T-helper 2 cell treated with Interferon-gamma antibody and Interleukin-4, amounts not matched to agents 5 μg/mL and 100 μg/mL, for 36 hours (primary cell): ENCODE measurements at regions not wholly inside any gene's neighbourhood (a gene's known extent, or its start where the extent isn't known, plus 50 kb on each side); places are given as distances from the start of the nearest gene placed in this dataset.

ENCODE experiments used
- DNase-seq: peaks from one replicate; pipeline ENCODE4 v3.0.0; 2021; ENCODE audit warnings: low spot score
- H3K27ac Mint-ChIP-seq: one replicate; pipeline ENCODE4 v1.8.0; 2021; ENCODE audit warnings: mild to moderate bottlenecking, mixed read lengths
- H3K27me3 Mint-ChIP-seq: one replicate; pipeline ENCODE4 v1.8.0; 2021; ENCODE audit warnings: low read depth, mixed read lengths
- H3K36me3 Mint-ChIP-seq: one replicate; pipeline ENCODE4 v1.8.0; 2021; ENCODE audit warnings: low read depth, mixed read lengths
- H3K4me1 Mint-ChIP-seq: one replicate; pipeline ENCODE4 v1.8.0; 2021; ENCODE audit warnings: low read depth, mixed read lengths
- H3K4me3 Mint-ChIP-seq: one replicate; pipeline ENCODE4 v1.8.0; 2022; ENCODE audit warnings: mild to moderate bottlenecking, moderate library complexity, mixed read lengths
- H3K9me3 Mint-ChIP-seq: one replicate; pipeline ENCODE4 v1.8.0; 2021; ENCODE audit warnings: mixed read lengths

DNA sequence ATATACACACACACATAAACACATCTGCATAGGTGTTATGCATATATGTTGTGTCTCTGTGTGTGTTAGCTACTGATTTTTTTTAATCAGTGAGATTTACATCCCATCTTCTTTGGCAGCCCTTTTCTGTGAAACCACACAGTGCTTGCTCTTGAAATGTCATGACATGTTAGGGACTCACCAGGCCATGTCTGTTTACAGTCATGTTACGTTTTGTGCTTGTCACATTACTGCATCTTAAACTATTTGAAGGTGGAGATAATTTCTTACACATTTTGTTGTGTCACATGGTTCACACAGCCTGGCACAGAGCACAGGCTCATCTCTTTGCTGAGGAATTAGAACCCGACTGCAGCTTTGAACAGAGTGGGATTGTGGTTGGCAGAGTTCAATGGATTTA lies 364.4 kb upstream of the RIOK2 start:
- H3K4me3 Mint-ChIP-seq = no peak overlapping the region
- DNase-seq = no peak
- peaks cover 2% of the 10 kb centered on the region for H3K27me3 Mint-ChIP-seq
- peaks cover 7% of the 10 kb centered on the region for H3K9me3 Mint-ChIP-seq
- peaks cover 25% of the 10 kb centered on the region for H3K4me1 Mint-ChIP-seq
- no peak overlapping the region for H3K27ac Mint-ChIP-seq
- peaks cover 2% of the 10 kb centered on the region for H3K36me3 Mint-ChIP-seq

DNA sequence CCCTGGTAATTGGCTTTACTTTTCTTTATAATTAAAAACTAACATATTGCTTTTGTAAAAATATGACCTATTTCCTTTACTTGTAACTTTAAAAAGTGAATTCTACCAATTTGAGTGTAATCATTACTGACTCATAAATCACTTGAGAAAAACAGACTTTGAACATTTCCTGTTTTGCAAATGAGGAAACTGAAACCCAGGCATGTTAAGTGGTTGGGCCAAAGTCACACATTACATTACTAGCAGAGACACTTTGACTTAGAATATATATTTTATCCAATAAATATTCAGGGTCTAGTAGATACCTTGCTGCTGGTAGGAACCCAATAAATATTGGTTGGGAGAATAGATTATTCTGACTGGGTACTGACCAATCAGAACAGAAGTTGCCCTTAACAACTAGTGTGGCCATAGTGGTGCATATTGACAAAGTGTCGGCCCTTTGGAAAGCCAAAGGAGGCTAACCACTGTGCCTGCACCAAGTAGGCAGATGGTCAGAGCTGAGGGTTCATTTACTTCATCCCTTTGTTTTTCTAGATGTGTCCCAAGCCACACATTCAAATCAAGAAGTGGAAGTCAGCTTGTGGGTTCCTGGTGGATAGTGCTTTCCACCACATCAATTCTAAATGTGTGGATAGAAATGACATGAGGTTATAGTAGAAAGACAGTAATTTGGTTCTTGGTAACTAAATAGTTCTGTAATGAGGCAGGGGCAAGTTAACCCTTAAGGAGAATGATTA lies 365.1 kb upstream of the RIOK2 start:
- DNase-seq = peak; percentile 11
- Mint-ChIP-seq H3K9me3 (peaks cover 7% of the 10 kb centered on the region), H3K36me3 (peaks cover 2% of the 10 kb centered on the region), H3K4me3 (no peak overlapping the region), H3K27ac (peak overlapping the region; percentile 24), H3K4me1 (peaks cover 25% of the 10 kb centered on the region), H3K27me3 (peaks cover 2% of the 10 kb centered on the region)

DNA sequence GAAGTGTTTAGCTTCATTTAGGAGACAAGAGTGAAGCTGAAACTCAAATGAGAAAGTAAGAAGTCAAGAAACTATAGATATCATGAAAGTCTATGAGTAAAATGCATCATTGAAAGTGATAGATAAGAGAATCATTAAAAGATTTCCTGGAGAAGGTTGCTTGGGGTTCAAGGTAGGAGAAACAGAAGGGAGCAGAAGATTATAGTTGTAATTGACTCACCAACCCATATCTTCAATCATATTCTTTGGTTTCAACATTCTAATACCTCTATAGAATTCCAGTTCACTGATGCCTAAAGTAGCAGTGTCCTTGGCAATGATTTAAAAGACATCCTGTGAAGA lies 365.7 kb upstream of the RIOK2 start:
- H3K9me3 Mint-ChIP-seq = peaks cover 7% of the 10 kb centered on the region
- no peak for DNase-seq
- H3K4me3 Mint-ChIP-seq = no peak overlapping the region
- peaks cover 2% of the 10 kb centered on the region for H3K36me3 Mint-ChIP-seq
- peaks cover 1% of the 10 kb centered on the region for H3K27me3 Mint-ChIP-seq
- peaks cover 25% of the 10 kb centered on the region for H3K4me1 Mint-ChIP-seq
- H3K27ac Mint-ChIP-seq = peak overlapping the region; percentile 24

DNA sequence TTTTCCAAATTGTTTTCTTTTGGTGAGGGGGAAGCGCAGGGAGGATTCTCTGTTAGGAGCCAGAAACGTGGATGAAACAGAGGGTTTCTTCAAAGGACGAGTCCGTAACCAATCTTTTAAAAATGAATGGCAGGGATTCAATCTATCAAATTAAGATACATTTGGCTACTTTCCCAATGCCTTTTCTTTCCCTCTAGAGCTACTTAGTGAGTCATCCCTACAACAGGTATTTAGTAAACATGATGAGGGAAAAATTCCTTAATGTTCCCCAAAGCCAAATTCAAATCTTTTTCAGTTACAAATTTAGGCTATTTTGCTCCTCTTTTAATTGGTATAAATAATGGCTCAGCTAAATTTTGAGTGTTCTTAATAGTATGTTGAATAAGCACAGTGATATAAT lies 366.4 kb upstream of the RIOK2 start:
- Mint-ChIP-seq H3K27ac (no peak overlapping the region), H3K4me1 (peaks cover 25% of the 10 kb centered on the region), H3K36me3 (peaks cover 2% of the 10 kb centered on the region), H3K27me3 (no peaks in the 10 kb centered on the region), H3K4me3 (no peak overlapping the region), H3K9me3 (peaks cover 7% of the 10 kb centered on the region)
- no peak for DNase-seq

DNA sequence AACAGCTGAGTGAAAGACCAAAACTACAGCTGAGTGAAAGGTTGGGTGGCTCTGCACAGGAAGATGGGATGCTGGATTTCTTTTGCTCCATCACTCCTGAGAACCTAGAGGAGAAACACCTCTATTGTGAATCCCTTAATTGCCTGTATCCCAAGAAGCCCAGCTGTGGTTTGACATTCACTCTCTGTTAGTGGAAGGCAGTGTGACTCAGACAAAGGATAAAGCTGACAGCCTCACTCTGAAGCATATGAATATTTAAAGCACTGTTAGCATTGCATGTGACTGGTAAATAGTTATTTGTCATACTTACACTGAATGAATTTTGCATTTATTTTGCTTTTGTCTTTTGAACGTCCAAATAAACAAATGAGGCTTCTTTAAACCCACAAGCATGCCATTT lies 367.1 kb upstream of the RIOK2 start:
- Mint-ChIP-seq H3K9me3 (peaks cover 7% of the 10 kb centered on the region), H3K4me3 (no peak overlapping the region), H3K27ac (no peak overlapping the region), H3K36me3 (peaks cover 2% of the 10 kb centered on the region), H3K27me3 (no peaks in the 10 kb centered on the region), H3K4me1 (peaks cover 25% of the 10 kb centered on the region)
- DNase-seq = no peak

DNA sequence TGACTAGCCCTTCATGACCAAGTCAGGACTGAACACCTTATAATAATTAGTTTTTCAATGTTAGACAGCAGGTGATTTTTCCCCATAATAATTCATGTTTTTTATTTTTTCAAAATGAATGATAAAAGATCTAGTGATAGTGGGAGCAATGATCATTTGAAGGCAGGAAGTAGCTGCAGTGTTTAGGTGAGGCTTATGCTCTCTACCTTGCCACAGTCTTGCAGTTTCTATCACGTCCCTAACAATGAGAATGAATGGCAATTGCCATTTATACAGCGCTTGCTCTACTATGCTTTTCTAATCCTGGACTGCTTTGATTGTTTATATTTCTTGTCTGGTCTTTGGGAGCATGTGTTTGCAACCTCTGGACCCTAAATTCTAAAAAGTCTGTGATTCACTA lies 367.8 kb upstream of the RIOK2 start:
- H3K27ac Mint-ChIP-seq = no peak overlapping the region
- no peak for DNase-seq
- H3K4me3 Mint-ChIP-seq = no peak overlapping the region
- H3K27me3 Mint-ChIP-seq = no peaks in the 10 kb centered on the region
- H3K9me3 Mint-ChIP-seq = peaks cover 7% of the 10 kb centered on the region
- H3K36me3 Mint-ChIP-seq = peaks cover 2% of the 10 kb centered on the region
- peaks cover 25% of the 10 kb centered on the region for H3K4me1 Mint-ChIP-seq

DNA sequence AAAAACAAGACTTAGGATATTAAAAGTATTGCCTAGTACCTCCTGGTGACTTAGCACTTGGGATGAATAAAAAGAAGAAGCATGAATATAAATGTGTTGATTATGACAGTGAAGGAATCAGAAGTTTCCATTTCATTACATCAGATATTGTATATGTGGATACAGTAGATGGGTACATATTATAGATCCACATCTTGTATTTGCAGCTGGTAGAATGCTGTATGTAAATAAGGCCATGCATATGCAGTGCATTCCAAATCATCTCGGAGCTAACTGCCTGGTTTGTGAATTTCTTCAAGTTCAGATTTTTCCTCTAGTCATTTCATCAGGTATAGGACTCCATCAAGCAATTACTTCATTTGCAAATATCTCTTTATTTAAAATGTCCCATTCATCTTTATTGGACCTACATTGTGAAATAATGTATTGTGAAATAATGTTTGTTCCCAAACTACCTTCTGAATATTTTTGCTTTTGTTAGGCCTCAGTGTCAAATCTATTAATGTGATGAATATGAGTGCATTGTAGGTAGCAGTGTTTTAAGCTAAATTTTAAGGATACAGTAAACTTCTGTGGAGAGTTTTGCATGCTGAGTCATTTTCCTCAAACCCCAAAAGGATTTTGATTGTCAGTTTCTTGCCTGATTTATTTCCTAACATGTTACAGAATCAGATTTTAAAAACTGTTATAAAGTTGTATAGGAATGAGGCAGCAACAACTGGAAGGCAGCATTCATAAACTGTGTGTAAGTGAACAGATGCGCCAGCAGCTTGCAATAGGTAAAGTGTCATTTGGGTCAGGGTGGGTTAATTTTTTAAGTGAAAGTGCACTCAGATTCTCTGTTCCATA lies 370.8 kb upstream of the RIOK2 start:
- H3K27me3 Mint-ChIP-seq = no peaks in the 10 kb centered on the region
- no peaks in the 10 kb centered on the region for H3K9me3 Mint-ChIP-seq
- H3K4me1 Mint-ChIP-seq = peaks cover 8% of the 10 kb centered on the region
- no peaks in the 10 kb centered on the region for H3K36me3 Mint-ChIP-seq
- H3K27ac Mint-ChIP-seq = no peak overlapping the region
- H3K4me3 Mint-ChIP-seq = no peak overlapping the region
- no peak for DNase-seq

DNA sequence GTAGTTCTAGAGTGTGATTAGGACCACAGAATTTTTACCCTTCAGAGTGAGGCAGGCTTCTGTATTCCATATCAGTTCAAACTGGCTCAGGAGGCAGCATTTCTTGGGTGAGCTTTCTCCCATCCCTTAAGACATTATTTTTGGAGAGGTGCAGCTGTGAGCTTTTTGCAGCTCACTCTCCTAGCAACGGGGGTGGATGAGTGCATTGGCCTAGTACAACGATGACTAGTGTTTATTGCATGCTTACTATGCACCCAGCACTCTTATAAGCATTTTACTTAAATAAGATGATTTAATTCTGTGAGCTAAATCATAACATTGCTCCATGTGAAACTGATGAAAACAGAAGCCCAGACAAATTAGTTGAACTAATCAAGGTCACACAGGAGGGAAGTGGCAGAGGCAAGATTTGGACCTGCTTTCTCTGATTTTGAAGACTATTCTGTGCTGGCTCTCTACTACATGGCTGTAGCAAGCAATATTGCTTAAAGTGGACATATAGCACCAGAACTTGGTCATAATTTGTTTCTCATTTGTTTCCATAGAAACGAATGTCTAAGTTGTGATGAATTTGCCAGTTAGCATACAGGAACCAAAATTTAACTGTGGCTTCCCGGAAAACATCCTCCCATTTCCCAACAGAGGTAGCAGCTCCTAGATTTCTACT lies 372.1 kb upstream of the RIOK2 start:
- DNase-seq = no peak
- no peak overlapping the region for H3K4me3 Mint-ChIP-seq
- peaks cover 2% of the 10 kb centered on the region for H3K4me1 Mint-ChIP-seq
- no peaks in the 10 kb centered on the region for H3K9me3 Mint-ChIP-seq
- H3K36me3 Mint-ChIP-seq = no peaks in the 10 kb centered on the region
- no peaks in the 10 kb centered on the region for H3K27me3 Mint-ChIP-seq
- no peak overlapping the region for H3K27ac Mint-ChIP-seq

DNA sequence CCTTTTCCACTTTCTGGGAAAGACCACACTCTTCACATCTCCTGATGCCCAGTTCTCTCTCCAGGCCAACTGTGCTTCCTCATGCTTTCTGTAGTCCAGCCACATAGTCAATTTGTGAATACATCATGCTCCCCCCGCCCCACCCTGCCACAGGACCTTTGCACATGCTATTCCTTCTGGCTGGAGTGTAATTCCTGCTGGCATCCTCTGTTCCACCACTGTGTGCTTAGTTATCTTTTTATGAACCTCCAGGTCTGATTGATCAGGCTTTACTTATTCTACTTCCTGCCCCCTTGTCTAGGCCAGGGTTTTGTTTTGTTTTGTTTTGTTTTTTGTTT lies 372.6 kb upstream of the RIOK2 start:
- Mint-ChIP-seq H3K9me3 (no peaks in the 10 kb centered on the region), H3K27ac (no peak overlapping the region), H3K4me1 (peaks cover 1% of the 10 kb centered on the region), H3K27me3 (no peaks in the 10 kb centered on the region), H3K4me3 (no peak overlapping the region), H3K36me3 (no peaks in the 10 kb centered on the region)
- no peak for DNase-seq

DNA sequence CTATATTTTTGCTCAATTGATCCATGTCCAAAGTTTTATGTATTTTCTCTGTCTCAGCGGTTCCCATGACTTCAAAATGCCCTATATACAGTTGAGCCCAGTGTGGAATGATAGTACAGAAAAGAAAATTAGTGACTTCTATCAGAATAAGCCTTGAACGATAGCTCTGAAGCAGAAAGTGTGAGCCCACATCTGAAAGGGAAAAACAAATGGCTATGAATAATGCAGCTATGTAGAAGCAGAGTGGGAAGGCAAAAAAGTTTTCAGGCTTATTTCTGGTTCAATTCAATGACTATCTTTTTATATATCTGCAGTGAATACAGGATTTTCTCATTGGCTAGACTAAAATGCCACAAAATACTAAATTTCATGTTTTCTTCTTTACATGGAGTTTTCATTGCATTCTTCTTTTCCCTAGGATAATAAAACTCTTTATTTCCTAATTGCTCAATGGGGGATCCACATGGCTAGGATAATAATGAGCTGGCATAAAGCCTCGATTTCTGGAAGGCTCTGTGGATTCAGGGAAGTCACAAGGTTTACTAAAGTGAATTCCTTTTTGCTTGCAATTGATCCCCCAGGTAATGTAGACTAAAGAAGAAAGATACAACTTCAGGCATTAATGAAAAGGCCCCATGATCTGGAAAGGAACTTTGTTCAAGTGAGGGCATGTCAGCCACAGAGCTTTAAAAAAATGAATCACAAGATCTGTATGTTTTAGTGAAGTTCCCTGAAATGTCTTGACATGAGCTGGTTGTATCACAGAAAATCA lies 377.0 kb upstream of the RIOK2 start:
- Mint-ChIP-seq H3K27ac (no peak overlapping the region), H3K9me3 (no peaks in the 10 kb centered on the region), H3K36me3 (no peaks in the 10 kb centered on the region), H3K4me3 (no peak overlapping the region), H3K4me1 (no peaks in the 10 kb centered on the region), H3K27me3 (no peaks in the 10 kb centered on the region)
- DNase-seq = no peak

DNA sequence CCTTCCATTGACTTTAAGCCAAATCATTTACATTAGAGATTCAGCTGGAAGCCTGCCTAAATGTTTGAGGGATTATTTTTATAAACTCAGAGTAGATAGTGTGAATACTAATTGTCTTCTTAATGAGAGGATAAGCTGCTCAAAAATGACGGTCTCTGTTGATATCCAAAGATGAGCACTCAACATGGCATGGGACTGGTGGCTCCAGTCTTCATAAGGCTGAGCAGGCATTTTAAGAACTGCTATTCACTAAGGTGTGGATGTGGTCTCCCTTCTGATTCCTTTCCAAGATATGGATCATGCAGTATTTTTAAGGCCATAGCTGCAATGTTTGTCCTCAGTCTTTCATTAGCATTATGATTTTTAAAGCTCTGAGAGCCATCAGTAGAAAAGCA lies 377.5 kb upstream of the RIOK2 start:
- Mint-ChIP-seq H3K4me3 (no peak overlapping the region), H3K27me3 (no peaks in the 10 kb centered on the region), H3K36me3 (no peaks in the 10 kb centered on the region), H3K9me3 (no peaks in the 10 kb centered on the region), H3K27ac (no peak overlapping the region), H3K4me1 (no peaks in the 10 kb centered on the region)
- DNase-seq = no peak

DNA sequence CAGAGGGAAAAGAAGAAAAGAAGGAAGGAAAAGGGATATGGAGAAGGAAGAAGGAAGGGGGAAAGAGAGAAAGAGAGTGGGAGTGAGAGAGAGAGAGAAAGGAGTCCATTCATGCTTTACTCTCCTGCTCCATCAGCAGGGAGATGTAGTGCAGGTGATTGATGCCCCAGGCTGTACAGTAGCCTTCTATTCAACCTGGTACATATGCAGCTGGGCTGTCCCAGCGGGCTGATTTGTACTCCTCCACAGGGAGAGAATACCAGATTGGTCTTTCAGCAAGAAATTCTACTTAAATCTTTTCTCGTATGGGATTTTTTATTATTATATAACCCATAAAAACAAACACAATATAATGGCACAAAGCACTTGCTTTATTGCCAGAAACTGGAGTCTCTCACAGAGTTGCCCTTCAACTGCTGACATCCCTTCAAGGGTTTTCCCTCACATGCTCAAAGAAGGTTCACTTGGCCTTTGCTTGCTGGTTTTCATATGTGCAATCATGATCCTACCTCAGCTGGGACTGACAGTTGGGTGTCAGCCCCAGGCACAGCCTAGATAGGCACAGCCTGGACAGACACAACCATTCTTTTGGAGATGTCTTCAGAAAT lies 380.1 kb upstream of the RIOK2 start:
- no peaks in the 10 kb centered on the region for H3K36me3 Mint-ChIP-seq
- H3K4me1 Mint-ChIP-seq = no peaks in the 10 kb centered on the region
- no peaks in the 10 kb centered on the region for H3K27me3 Mint-ChIP-seq
- no peak for DNase-seq
- no peak overlapping the region for H3K27ac Mint-ChIP-seq
- H3K4me3 Mint-ChIP-seq = no peak overlapping the region
- H3K9me3 Mint-ChIP-seq = no peaks in the 10 kb centered on the region

DNA sequence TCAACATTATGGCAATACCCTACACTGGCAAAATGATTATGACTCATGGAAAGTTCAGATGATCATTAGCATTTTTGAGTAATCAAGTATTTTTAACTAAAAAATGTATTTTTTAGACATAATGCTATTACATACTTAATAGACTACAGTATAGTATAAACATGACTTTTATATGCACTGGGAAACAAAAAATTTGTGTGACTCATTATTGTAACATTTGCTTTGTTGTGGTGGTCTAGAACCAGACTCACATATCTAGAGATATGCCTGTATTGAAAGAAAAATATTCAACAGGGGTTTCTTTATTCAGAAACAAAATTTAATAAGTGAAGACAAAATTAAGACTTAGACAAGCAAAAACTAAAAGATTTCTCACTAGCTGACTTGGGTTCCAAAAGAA lies 385.3 kb upstream of the RIOK2 start:
- Mint-ChIP-seq H3K36me3 (no peaks in the 10 kb centered on the region), H3K9me3 (peaks cover 13% of the 10 kb centered on the region), H3K27ac (no peak overlapping the region), H3K27me3 (no peaks in the 10 kb centered on the region), H3K4me1 (no peaks in the 10 kb centered on the region), H3K4me3 (no peak overlapping the region)
- no peak for DNase-seq
